ENCODE measurements at regions not wholly inside any gene's neighbourhood (a gene's known extent, or its start where the extent isn't known, plus 50 kb on each side); places are given as distances from the start of the nearest gene placed in this dataset.
A peak's percentile ranks its signal among the peaks of the same experiment; 100 is the strongest.

GRCh38 chr12:71300772-71301675 is 138.6 kb upstream of the LGR5 start:
- no peak for DNase-seq (ENCODE audit: low read depth in 2 of 2)
- no peak overlapping the region for H3K4me3 ChIP-seq (replicated peaks in 1 of 2; ENCODE audit: low read depth in 2 of 2, low read length in 2 of 2)
- TF ChIP-seq CTCF (IDR thresholded peaks at IDR 0.05; ENCODE audit: low read depth, low read length): no peak

GRCh38 chr12:71299541-71300376 is 139.8 kb upstream of the LGR5 start:
- peak in 1 of 2 donors; percentile 16 for DNase-seq (ENCODE audit: low read depth in 2 of 2)
- no peak for TF ChIP-seq CTCF (IDR thresholded peaks at IDR 0.05; ENCODE audit: low read depth, low read length)
- no peak overlapping the region for H3K4me3 ChIP-seq (replicated peaks in 1 of 2; ENCODE audit: low read depth in 2 of 2, low read length in 2 of 2)

- DNase-seq (ENCODE audit: low read depth in 2 of 2): no peak
- no peak for TF ChIP-seq CTCF (IDR thresholded peaks at IDR 0.05; ENCODE audit: low read depth, low read length)
- H3K4me3 ChIP-seq (replicated peaks in 1 of 2; ENCODE audit: low read depth in 2 of 2, low read length in 2 of 2): no peak overlapping the region
Observed at GRCh38 chr12:71297930-71298329, 140.1 kb upstream of the TSPAN8 start.

GRCh38 chr12:71295953-71296352 is 138.2 kb upstream of the TSPAN8 start:
- no peak for TF ChIP-seq CTCF (IDR thresholded peaks at IDR 0.05; ENCODE audit: low read depth, low read length)
- DNase-seq (ENCODE audit: low read depth in 2 of 2): peak; percentile 9 to 23
- no peak overlapping the region for H3K4me3 ChIP-seq (replicated peaks in 1 of 2; ENCODE audit: low read depth in 2 of 2, low read length in 2 of 2)

- no peak for DNase-seq (ENCODE audit: low read depth in 2 of 2)
- no peak for TF ChIP-seq CTCF (IDR thresholded peaks at IDR 0.05; ENCODE audit: low read depth, low read length)
Observed at GRCh38 chr12:71291746-71292145, 133.9 kb upstream of the TSPAN8 start.

GRCh38 chr12:71283883-71284282 is 126.1 kb upstream of the TSPAN8 start:
- TF ChIP-seq CTCF (IDR thresholded peaks at IDR 0.05; ENCODE audit: low read depth, low read length): no peak
- no peak for DNase-seq (ENCODE audit: low read depth in 2 of 2)
- H3K4me3 ChIP-seq (replicated peaks in 1 of 2; ENCODE audit: low read depth in 2 of 2, low read length in 2 of 2): no peak overlapping the region

More at GRCh38 chr12:71291746-71292145, 133.9 kb upstream of the TSPAN8 start:
- no peak overlapping the region for H3K4me3 ChIP-seq (replicated peaks in 1 of 2; ENCODE audit: low read depth in 2 of 2, low read length in 2 of 2)
